Activated CD4-positive, alpha-beta T cell treated with anti-CD3 and anti-CD28 coated beads, Interleukin-2, amount 10 ng/mL, durations not matched to agents 24 days and 14 days (primary cell): ENCODE measurements at regions not wholly inside any gene's neighbourhood (a gene's known extent, or its start where the extent isn't known, plus 50 kb on each side); places are given as distances from the start of the nearest gene placed in this dataset.

Experiments used
- DNase-seq: peaks from one replicate; pipeline ENCODE4 v3.0.0; 2022
- H3K27ac Mint-ChIP-seq: one replicate; pipeline ENCODE4 v1.8.0; 2022; ENCODE audit warnings: mild to moderate bottlenecking, mixed read lengths
- H3K27me3 Mint-ChIP-seq: one replicate; pipeline ENCODE4 v1.8.0; 2022; ENCODE audit warnings: mixed read lengths
- H3K36me3 Mint-ChIP-seq: one replicate; pipeline ENCODE4 v1.8.0; 2022; ENCODE audit warnings: low read depth, mild to moderate bottlenecking, mixed read lengths
- H3K4me1 Mint-ChIP-seq: one replicate; pipeline ENCODE4 v1.8.0; 2021; ENCODE audit warnings: mixed read lengths
- H3K4me3 Mint-ChIP-seq: one replicate; pipeline ENCODE4 v1.8.0; 2022; ENCODE audit warnings: mild to moderate bottlenecking, moderate library complexity, mixed read lengths
- H3K9me3 Mint-ChIP-seq: one replicate; pipeline ENCODE4 v1.8.0; 2021; ENCODE audit warnings: mixed read lengths
- intact Hi-C: fragments of 100-400 bp; cut with micrococcal nuclease; formaldehyde crosslinking; loops from one replicate; pipeline ENCODE4 v1.15.1; 2023

GRCh38 chr7:153413540-153414287 is 638.5 kb upstream of the DPP6 start:
- H3K36me3 Mint-ChIP-seq = no peaks in the 10 kb centered on the region
- peaks cover 28% of the 10 kb centered on the region for H3K9me3 Mint-ChIP-seq
- no peaks in the 10 kb centered on the region for H3K4me1 Mint-ChIP-seq
- H3K27ac Mint-ChIP-seq = no peak overlapping the region
- no peak for DNase-seq
- H3K27me3 Mint-ChIP-seq = no peaks in the 10 kb centered on the region
- intact Hi-C loops = no loop called here
- H3K4me3 Mint-ChIP-seq = no peak overlapping the region

GRCh38 chr7:153414288-153414629 is 637.9 kb upstream of the DPP6 start:
- Mint-ChIP-seq H3K27ac (no peak overlapping the region), H3K4me3 (no peak overlapping the region), H3K9me3 (peaks cover 28% of the 10 kb centered on the region), H3K27me3 (no peaks in the 10 kb centered on the region), H3K36me3 (no peaks in the 10 kb centered on the region), H3K4me1 (no peaks in the 10 kb centered on the region)
- no peak for DNase-seq
- intact Hi-C loops = no loop called here

- intact Hi-C loops = no loop called here
- no peak for DNase-seq
- no peaks in the 10 kb centered on the region for H3K27me3 Mint-ChIP-seq
- no peaks in the 10 kb centered on the region for H3K4me1 Mint-ChIP-seq
- H3K4me3 Mint-ChIP-seq = no peak overlapping the region
- no peaks in the 10 kb centered on the region for H3K36me3 Mint-ChIP-seq
- peaks cover 21% of the 10 kb centered on the region for H3K9me3 Mint-ChIP-seq
- H3K27ac Mint-ChIP-seq = no peak overlapping the region
Observed at GRCh38 chr7:153415632-153416031, 636.6 kb upstream of the DPP6 start.

- Mint-ChIP-seq H3K4me1 (no peaks in the 10 kb centered on the region), H3K9me3 (no peaks in the 10 kb centered on the region), H3K36me3 (no peaks in the 10 kb centered on the region), H3K4me3 (no peak overlapping the region), H3K27ac (no peak overlapping the region), H3K27me3 (no peaks in the 10 kb centered on the region)
- intact Hi-C loops = no loop called here
- no peak for DNase-seq
Observed at GRCh38 chr7:153422291-153423209, 629.6 kb upstream of the DPP6 start.

- no peak for DNase-seq
- Mint-ChIP-seq H3K4me1 (no peaks in the 10 kb centered on the region), H3K27ac (no peak overlapping the region), H3K27me3 (no peaks in the 10 kb centered on the region), H3K36me3 (no peaks in the 10 kb centered on the region), H3K9me3 (no peaks in the 10 kb centered on the region), H3K4me3 (no peak overlapping the region)
- intact Hi-C loops = no loop called here
Observed at GRCh38 chr7:153423210-153423590, 629.0 kb upstream of the DPP6 start.

- no peaks in the 10 kb centered on the region for H3K4me1 Mint-ChIP-seq
- H3K9me3 Mint-ChIP-seq = peaks cover 3% of the 10 kb centered on the region
- no peak overlapping the region for H3K27ac Mint-ChIP-seq
- no peak overlapping the region for H3K4me3 Mint-ChIP-seq
- H3K36me3 Mint-ChIP-seq = no peaks in the 10 kb centered on the region
- no peaks in the 10 kb centered on the region for H3K27me3 Mint-ChIP-seq
- intact Hi-C loops = no loop called here
- DNase-seq = no peak
Observed at GRCh38 chr7:153430931-153431330, 621.3 kb upstream of the DPP6 start.

- Mint-ChIP-seq H3K9me3 (peaks cover 5% of the 10 kb centered on the region), H3K27me3 (no peaks in the 10 kb centered on the region), H3K4me3 (no peak overlapping the region), H3K36me3 (no peaks in the 10 kb centered on the region), H3K4me1 (no peaks in the 10 kb centered on the region), H3K27ac (no peak overlapping the region)
- intact Hi-C loops = no loop called here
- DNase-seq = no peak
Observed at GRCh38 chr7:153432063-153432462, 620.1 kb upstream of the DPP6 start.

GRCh38 chr7:153433223-153433622 is 619.0 kb upstream of the DPP6 start:
- Mint-ChIP-seq H3K27me3 (no peaks in the 10 kb centered on the region), H3K36me3 (no peaks in the 10 kb centered on the region), H3K4me1 (no peaks in the 10 kb centered on the region), H3K9me3 (peaks cover 5% of the 10 kb centered on the region), H3K4me3 (no peak overlapping the region), H3K27ac (no peak overlapping the region)
- intact Hi-C loops = no loop called here
- DNase-seq = no peak

GRCh38 chr7:153440715-153441114 is 611.5 kb upstream of the DPP6 start:
- Mint-ChIP-seq H3K27me3 (no peaks in the 10 kb centered on the region), H3K36me3 (no peaks in the 10 kb centered on the region), H3K27ac (no peak overlapping the region), H3K9me3 (peaks cover 4% of the 10 kb centered on the region), H3K4me3 (no peak overlapping the region), H3K4me1 (no peaks in the 10 kb centered on the region)
- intact Hi-C loops = no loop called here
- DNase-seq = no peak

GRCh38 chr7:153443032-153443701 is 609.0 kb upstream of the DPP6 start:
- no peak overlapping the region for H3K4me3 Mint-ChIP-seq
- H3K36me3 Mint-ChIP-seq = no peaks in the 10 kb centered on the region
- no peak overlapping the region for H3K27ac Mint-ChIP-seq
- DNase-seq = no peak
- H3K4me1 Mint-ChIP-seq = no peaks in the 10 kb centered on the region
- H3K27me3 Mint-ChIP-seq = no peaks in the 10 kb centered on the region
- intact Hi-C loops = no loop called here
- no peaks in the 10 kb centered on the region for H3K9me3 Mint-ChIP-seq

GRCh38 chr7:153444641-153445040 is 607.6 kb upstream of the DPP6 start:
- Mint-ChIP-seq H3K9me3 (no peaks in the 10 kb centered on the region), H3K4me3 (no peak overlapping the region), H3K4me1 (no peaks in the 10 kb centered on the region), H3K36me3 (no peaks in the 10 kb centered on the region), H3K27ac (no peak overlapping the region), H3K27me3 (no peaks in the 10 kb centered on the region)
- DNase-seq = no peak
- intact Hi-C loops = no loop called here

GRCh38 chr7:153445641-153446040 is 606.6 kb upstream of the DPP6 start:
- Mint-ChIP-seq H3K36me3 (no peaks in the 10 kb centered on the region), H3K4me3 (no peak overlapping the region), H3K9me3 (no peaks in the 10 kb centered on the region), H3K4me1 (no peaks in the 10 kb centered on the region), H3K27ac (no peak overlapping the region), H3K27me3 (no peaks in the 10 kb centered on the region)
- no peak for DNase-seq
- intact Hi-C loops = no loop called here

- no peak overlapping the region for H3K4me3 Mint-ChIP-seq
- no peaks in the 10 kb centered on the region for H3K4me1 Mint-ChIP-seq
- intact Hi-C loops = no loop called here
- no peaks in the 10 kb centered on the region for H3K9me3 Mint-ChIP-seq
- no peak for DNase-seq
- H3K36me3 Mint-ChIP-seq = no peaks in the 10 kb centered on the region
- no peak overlapping the region for H3K27ac Mint-ChIP-seq
- H3K27me3 Mint-ChIP-seq = no peaks in the 10 kb centered on the region
Observed at GRCh38 chr7:153446490-153446889, 605.7 kb upstream of the DPP6 start.

- intact Hi-C loops = no loop called here
- Mint-ChIP-seq H3K4me3 (no peak overlapping the region), H3K27me3 (no peaks in the 10 kb centered on the region), H3K4me1 (no peaks in the 10 kb centered on the region), H3K27ac (no peak overlapping the region), H3K9me3 (no peaks in the 10 kb centered on the region), H3K36me3 (no peaks in the 10 kb centered on the region)
- no peak for DNase-seq
Observed at GRCh38 chr7:153447011-153447410, 605.2 kb upstream of the DPP6 start.
